ENCODE measurements at regions not wholly inside any gene's neighbourhood (a gene's known extent, or its start where the extent isn't known, plus 50 kb on each side); places are given as distances from the start of the nearest gene placed in this dataset.

- TF ChIP-seq CTCF (IDR thresholded peaks at IDR 0.05), result no peak
- TF ChIP-seq EZH2 (IDR thresholded peaks at IDR 0.05; ENCODE audit: borderline replicate concordance, insufficient read depth, low read depth, low read length, poor library complexity, severe bottlenecking), result no peak
Measured at GRCh38 chr5:166880456-166880855, 1411.0 kb upstream of the WWC1 start.
